ENCODE measurements at regions not wholly inside any gene's neighbourhood (a gene's known extent, or its start where the extent isn't known, plus 50 kb on each side); places are given as distances from the start of the nearest gene placed in this dataset.

GRCh38 chr6:120627612-120628011 lies 706.7 kb downstream of the TBC1D32 start:
- Mint-ChIP-seq H3K27me3 (no peaks in the 10 kb centered on the region), H3K4me1 (ENCODE audit: low read depth in 2 of 2) (no peaks in the 10 kb centered on the region), H3K36me3 (ENCODE audit: insufficient read depth) (peaks cover 4% of the 10 kb centered on the region), H3K9me3 (peaks cover 8 to 9% of the 10 kb centered on the region in 2 donors), H3K4me3 (no peak overlapping the region), H3K27ac (no peak overlapping the region)
- no peak for ATAC-seq (replicated peaks)
- DNase-seq = no peak

- H3K4me1 Mint-ChIP-seq (ENCODE audit: low read depth in 2 of 2) = no peaks in the 10 kb centered on the region
These were observed 712.1 kb downstream of the TBC1D32 start for GRCh38 chr6:120622127-120622631.

GRCh38 chr6:120620900-120621299 lies 713.4 kb downstream of the TBC1D32 start:
- DNase-seq (no peak), ATAC-seq (replicated peaks) (no peak)
- Mint-ChIP-seq H3K4me1 (ENCODE audit: low read depth in 2 of 2) (no peaks in the 10 kb centered on the region), H3K27ac (no peak overlapping the region), H3K36me3 (ENCODE audit: insufficient read depth) (no peaks in the 10 kb centered on the region), H3K4me3 (no peak overlapping the region), H3K9me3 (peaks cover 17 to 20% of the 10 kb centered on the region in 2 donors), H3K27me3 (no peaks in the 10 kb centered on the region)

More at GRCh38 chr6:120622127-120622631, 712.1 kb downstream of the TBC1D32 start:
- no peaks in the 10 kb centered on the region for H3K27me3 Mint-ChIP-seq
- ATAC-seq (replicated peaks) (no peak), DNase-seq (no peak)
- H3K27ac Mint-ChIP-seq = no peak overlapping the region
- H3K36me3 Mint-ChIP-seq (ENCODE audit: insufficient read depth) = peaks cover 4% of the 10 kb centered on the region
- no peak overlapping the region for H3K4me3 Mint-ChIP-seq
- peaks cover 17 to 18% of the 10 kb centered on the region in 2 donors for H3K9me3 Mint-ChIP-seq

GRCh38 chr6:120615238-120615637 lies 719.0 kb downstream of the TBC1D32 start:
- DNase-seq = no peak
- Mint-ChIP-seq H3K27ac (no peak overlapping the region), H3K27me3 (no peaks in the 10 kb centered on the region), H3K4me3 (no peak overlapping the region), H3K4me1 (ENCODE audit: low read depth in 2 of 2) (no peaks in the 10 kb centered on the region), H3K9me3 (peaks cover 0 to 14% of the 10 kb centered on the region in 2 donors), H3K36me3 (ENCODE audit: insufficient read depth) (no peaks in the 10 kb centered on the region)
- no peak for ATAC-seq (replicated peaks)

GRCh38 chr6:120614723-120615122 lies 719.6 kb downstream of the TBC1D32 start:
- no peak overlapping the region for H3K4me3 Mint-ChIP-seq
- no peak for DNase-seq
- ATAC-seq (replicated peaks) = no peak
- no peak overlapping the region for H3K27ac Mint-ChIP-seq
- no peaks in the 10 kb centered on the region for H3K36me3 Mint-ChIP-seq (ENCODE audit: insufficient read depth)
- H3K9me3 Mint-ChIP-seq = peaks cover 0 to 14% of the 10 kb centered on the region in 2 donors
- H3K4me1 Mint-ChIP-seq (ENCODE audit: low read depth in 2 of 2) = no peaks in the 10 kb centered on the region
- no peaks in the 10 kb centered on the region for H3K27me3 Mint-ChIP-seq

GRCh38 chr6:120608826-120609225 lies 725.5 kb downstream of the TBC1D32 start:
- Mint-ChIP-seq H3K4me1 (ENCODE audit: low read depth in 2 of 2) (no peaks in the 10 kb centered on the region), H3K36me3 (ENCODE audit: insufficient read depth) (no peaks in the 10 kb centered on the region), H3K27ac (no peak overlapping the region), H3K4me3 (no peak overlapping the region), H3K27me3 (no peaks in the 10 kb centered on the region), H3K9me3 (peaks cover 3 to 7% of the 10 kb centered on the region in 2 donors)
- ATAC-seq (replicated peaks) (no peak), DNase-seq (no peak)

GRCh38 chr6:120606743-120607142 lies 727.5 kb downstream of the TBC1D32 start:
- H3K4me3 Mint-ChIP-seq = no peak overlapping the region
- no peaks in the 10 kb centered on the region for H3K4me1 Mint-ChIP-seq (ENCODE audit: low read depth in 2 of 2)
- DNase-seq (no peak), ATAC-seq (replicated peaks) (no peak)
- H3K27me3 Mint-ChIP-seq = no peaks in the 10 kb centered on the region
- H3K36me3 Mint-ChIP-seq (ENCODE audit: insufficient read depth) = no peaks in the 10 kb centered on the region
- peaks cover 0 to 7% of the 10 kb centered on the region in 2 donors for H3K9me3 Mint-ChIP-seq
- no peak overlapping the region for H3K27ac Mint-ChIP-seq

- ATAC-seq (replicated peaks) = no peak
These were observed 729.8 kb downstream of the TBC1D32 start for GRCh38 chr6:120604510-120604909.

GRCh38 chr6:120590611-120591010 lies 743.7 kb downstream of the TBC1D32 start:
- no peaks in the 10 kb centered on the region for H3K4me1 Mint-ChIP-seq (ENCODE audit: low read depth in 2 of 2)
- no peak for DNase-seq
- H3K36me3 Mint-ChIP-seq (ENCODE audit: insufficient read depth) = no peaks in the 10 kb centered on the region
- no peak overlapping the region for H3K4me3 Mint-ChIP-seq
- H3K9me3 Mint-ChIP-seq = no peaks in the 10 kb centered on the region
- ATAC-seq (replicated peaks) = no peak
- no peaks in the 10 kb centered on the region for H3K27me3 Mint-ChIP-seq
- no peak overlapping the region for H3K27ac Mint-ChIP-seq

More at GRCh38 chr6:120604510-120604909, 729.8 kb downstream of the TBC1D32 start:
- DNase-seq = no peak
- H3K4me3 Mint-ChIP-seq = no peak overlapping the region
- no peaks in the 10 kb centered on the region for H3K27me3 Mint-ChIP-seq
- no peaks in the 10 kb centered on the region for H3K36me3 Mint-ChIP-seq (ENCODE audit: insufficient read depth)
- H3K27ac Mint-ChIP-seq = no peak overlapping the region
- H3K9me3 Mint-ChIP-seq = peaks cover 0 to 7% of the 10 kb centered on the region in 2 donors
- H3K4me1 Mint-ChIP-seq (ENCODE audit: low read depth in 2 of 2) = no peaks in the 10 kb centered on the region

- Mint-ChIP-seq H3K36me3 (ENCODE audit: insufficient read depth) (no peaks in the 10 kb centered on the region), H3K27me3 (no peaks in the 10 kb centered on the region), H3K27ac (no peak overlapping the region), H3K4me3 (no peak overlapping the region), H3K9me3 (peaks cover 2% of the 10 kb centered on the region in 2 donors), H3K4me1 (ENCODE audit: low read depth in 2 of 2) (no peaks in the 10 kb centered on the region)
- no peak for DNase-seq
- ATAC-seq (replicated peaks) = no peak
These were observed 745.9 kb downstream of the TBC1D32 start for GRCh38 chr6:120588424-120588823.

- H3K9me3 Mint-ChIP-seq = peaks cover 7 to 9% of the 10 kb centered on the region in 2 donors
- H3K4me1 Mint-ChIP-seq (ENCODE audit: low read depth in 2 of 2) = no peaks in the 10 kb centered on the region
- no peaks in the 10 kb centered on the region for H3K36me3 Mint-ChIP-seq (ENCODE audit: insufficient read depth)
- H3K4me3 Mint-ChIP-seq = no peak overlapping the region
- ATAC-seq (replicated peaks) = no peak
- H3K27ac Mint-ChIP-seq = no peak overlapping the region
- no peaks in the 10 kb centered on the region for H3K27me3 Mint-ChIP-seq
- DNase-seq = no peak
These were observed 746.9 kb downstream of the TBC1D32 start for GRCh38 chr6:120587381-120587780.

- H3K4me3 Mint-ChIP-seq = no peak overlapping the region
- DNase-seq (no peak), ATAC-seq (replicated peaks) (no peak)
These were observed 750.0 kb downstream of the TBC1D32 start for GRCh38 chr6:120584111-120584760.

GRCh38 chr6:120576061-120576460 lies 758.2 kb downstream of the TBC1D32 start:
- H3K36me3 Mint-ChIP-seq (ENCODE audit: insufficient read depth) = no peaks in the 10 kb centered on the region
- no peak overlapping the region for H3K27ac Mint-ChIP-seq
- DNase-seq (no peak), ATAC-seq (replicated peaks) (no peak)
- no peaks in the 10 kb centered on the region for H3K4me1 Mint-ChIP-seq (ENCODE audit: low read depth in 2 of 2)
- no peaks in the 10 kb centered on the region for H3K27me3 Mint-ChIP-seq
- peaks cover 0 to 4% of the 10 kb centered on the region in 2 donors for H3K9me3 Mint-ChIP-seq
- H3K4me3 Mint-ChIP-seq = no peak overlapping the region

More at GRCh38 chr6:120584111-120584760, 750.0 kb downstream of the TBC1D32 start:
- Mint-ChIP-seq H3K27me3 (no peaks in the 10 kb centered on the region), H3K9me3 (peaks cover 9 to 10% of the 10 kb centered on the region in 2 donors), H3K4me1 (ENCODE audit: low read depth in 2 of 2) (no peaks in the 10 kb centered on the region), H3K27ac (no peak overlapping the region), H3K36me3 (ENCODE audit: insufficient read depth) (no peaks in the 10 kb centered on the region)

GRCh38 chr6:120569714-120570113 lies 764.6 kb downstream of the TBC1D32 start:
- no peak for ATAC-seq (replicated peaks)
- peaks cover 0 to 4% of the 10 kb centered on the region in 2 donors for H3K9me3 Mint-ChIP-seq
- no peaks in the 10 kb centered on the region for H3K4me1 Mint-ChIP-seq (ENCODE audit: low read depth in 2 of 2)

More at GRCh38 chr6:120569714-120570113, 764.6 kb downstream of the TBC1D32 start:
- Mint-ChIP-seq H3K27ac (no peak overlapping the region), H3K36me3 (ENCODE audit: insufficient read depth) (no peaks in the 10 kb centered on the region), H3K4me3 (no peak overlapping the region), H3K27me3 (no peaks in the 10 kb centered on the region)
- DNase-seq = no peak

Measured in effector memory CD8-positive, alpha-beta T cell (primary cell).